Dedifferentiated amniotic fluid mesenchymal stem cell (primary cell): ENCODE measurements at regions not wholly inside any gene's neighbourhood (a gene's known extent, or its start where the extent isn't known, plus 50 kb on each side); places are given as distances from the start of the nearest gene placed in this dataset.

Source experiments
- DNase-seq: peaks from one replicate; pipeline ENCODE4 v3.0.0-alpha.2; 2016; ENCODE audit errors: extremely low spot score

DNA sequence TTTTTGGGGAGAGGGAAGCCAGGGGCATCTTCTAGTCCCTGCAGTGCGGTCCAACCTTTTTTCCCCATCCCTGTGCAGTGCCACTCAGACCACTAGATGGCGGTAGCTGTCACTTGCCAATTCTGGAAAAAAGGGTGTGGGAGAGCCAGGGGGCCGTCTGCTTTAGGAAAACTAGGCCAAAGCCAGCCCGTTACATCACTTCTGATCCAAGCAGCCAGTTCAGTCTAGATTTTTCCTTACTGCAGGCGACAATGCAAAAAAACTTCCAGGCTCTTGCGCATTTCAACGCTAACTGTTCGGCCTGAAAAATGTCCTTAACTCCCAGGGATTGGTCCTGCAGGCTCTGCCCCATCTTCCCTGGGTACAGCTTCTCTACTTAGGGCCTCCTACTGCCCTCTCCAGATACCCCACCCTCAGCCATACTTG is 69.2 kb upstream of the CES5A start:
- DNase-seq, result peak; percentile 80

DNA sequence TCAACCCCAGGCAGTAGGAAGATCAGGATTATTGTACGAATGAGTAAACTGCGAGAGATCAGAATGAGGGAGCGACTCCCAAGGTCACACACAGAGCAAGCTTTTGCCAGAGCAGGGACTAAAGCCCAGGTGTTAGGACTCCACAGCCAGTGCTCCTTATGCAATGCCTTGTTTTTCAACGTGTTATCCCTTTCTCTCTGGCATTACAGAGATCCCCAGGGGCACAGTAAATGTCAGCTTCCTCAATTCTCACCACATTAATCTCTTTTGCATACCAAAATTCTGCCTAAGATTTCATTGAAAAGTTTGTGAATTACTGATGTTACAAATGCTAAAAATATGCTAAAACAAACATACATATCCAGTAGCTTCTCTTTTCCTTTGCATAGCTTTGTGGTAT is 68.1 kb upstream of the CES5A start:
- DNase-seq, result no peak

DNA sequence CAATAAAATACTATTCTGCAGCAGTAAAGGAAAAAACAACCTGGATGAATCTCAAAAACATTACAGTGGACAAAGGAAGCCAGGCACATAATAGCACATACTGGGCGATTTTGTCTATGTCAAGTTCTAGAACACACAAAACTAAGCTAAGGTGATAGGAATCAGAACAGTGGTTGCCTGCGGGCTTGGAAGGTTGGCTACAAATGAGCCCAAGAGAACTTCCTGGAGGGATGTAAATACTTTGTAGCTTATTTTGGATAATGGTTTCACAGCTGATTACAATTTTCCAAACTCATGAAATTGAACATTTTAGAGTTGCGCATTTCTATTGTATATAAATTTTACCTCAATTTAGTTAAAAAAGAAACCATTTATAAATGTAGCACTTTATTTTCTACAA is 67.6 kb upstream of the CES5A start:
- DNase-seq, result no peak

DNA sequence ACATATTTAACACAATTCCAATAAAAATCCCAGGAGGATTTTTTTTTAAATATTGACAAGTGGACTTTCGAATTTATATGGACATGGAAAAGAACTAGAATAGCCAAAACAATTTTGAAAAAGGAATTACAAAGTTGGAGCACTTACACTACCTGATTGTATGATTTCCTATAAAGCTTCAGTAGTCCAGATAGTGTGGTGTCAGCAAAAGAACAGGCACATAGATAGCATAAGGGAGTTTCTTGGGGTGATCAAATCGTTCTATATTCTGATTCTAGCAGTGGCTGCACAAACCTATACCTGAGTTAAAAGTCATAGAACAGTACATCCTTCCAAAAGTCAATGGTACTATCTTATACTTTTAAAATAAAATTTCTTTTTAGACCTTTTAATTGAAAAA is 66.4 kb upstream of the CES5A start:
- DNase-seq, result no peak

DNA sequence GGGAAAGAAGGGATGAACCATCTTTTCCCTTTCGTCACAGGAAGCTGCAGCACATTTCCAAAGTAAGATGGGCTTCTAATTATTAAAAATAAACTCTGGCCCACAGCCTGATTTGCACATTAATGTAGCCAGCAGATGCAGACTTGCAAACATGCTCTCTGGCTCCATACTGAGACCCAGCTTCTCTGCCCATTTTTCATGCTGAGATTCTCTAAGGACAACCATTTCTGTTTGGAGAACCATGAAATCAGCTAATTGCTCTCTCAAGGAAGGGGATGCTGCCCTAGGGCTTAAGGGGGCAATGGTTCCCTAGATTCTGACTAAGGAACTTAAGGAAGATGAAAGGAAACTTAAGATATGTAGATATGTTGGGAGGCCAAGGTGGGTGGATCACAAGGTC is 63.0 kb upstream of the CES5A start:
- no peak for DNase-seq

DNA sequence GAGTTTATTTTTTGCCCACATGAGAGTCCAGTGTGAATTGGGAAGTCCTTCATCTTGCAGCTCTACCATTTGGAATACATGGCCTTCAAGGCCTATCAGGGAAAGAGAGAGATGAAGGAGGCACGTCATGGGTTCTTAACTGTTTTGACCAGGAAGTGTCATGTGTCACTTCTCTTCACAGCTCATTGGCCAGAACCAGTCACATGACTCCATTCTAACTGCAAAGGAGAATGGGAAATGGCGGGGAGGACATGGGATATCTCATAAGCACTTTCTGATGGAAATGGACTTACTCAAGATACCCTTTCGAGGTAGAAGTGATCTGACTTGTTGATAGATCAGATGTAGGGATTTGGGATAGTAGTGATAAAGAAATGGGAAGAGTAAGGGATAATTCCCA is 57.9 kb upstream of the CES5A start:
- DNase-seq, result no peak

DNA sequence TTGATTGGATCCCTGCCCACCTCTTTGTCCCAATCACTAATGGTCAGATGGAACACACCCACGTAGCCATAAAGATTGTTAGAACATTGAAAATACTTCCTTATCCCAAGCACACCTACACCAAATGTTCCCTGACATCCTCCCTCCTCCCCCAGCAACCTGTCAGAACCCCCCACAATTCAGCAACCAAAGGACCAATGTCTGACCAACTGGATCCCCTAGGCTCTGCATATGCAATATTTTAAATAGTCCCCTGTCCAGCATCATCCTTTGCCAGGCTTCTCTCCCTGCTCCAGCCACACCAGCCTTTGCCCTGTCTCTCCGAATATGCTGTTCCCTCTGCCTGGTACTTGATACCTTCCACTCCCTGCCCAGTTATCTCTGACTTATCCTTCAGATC is 54.9 kb upstream of the CES5A start:
- DNase-seq, result no peak

DNA sequence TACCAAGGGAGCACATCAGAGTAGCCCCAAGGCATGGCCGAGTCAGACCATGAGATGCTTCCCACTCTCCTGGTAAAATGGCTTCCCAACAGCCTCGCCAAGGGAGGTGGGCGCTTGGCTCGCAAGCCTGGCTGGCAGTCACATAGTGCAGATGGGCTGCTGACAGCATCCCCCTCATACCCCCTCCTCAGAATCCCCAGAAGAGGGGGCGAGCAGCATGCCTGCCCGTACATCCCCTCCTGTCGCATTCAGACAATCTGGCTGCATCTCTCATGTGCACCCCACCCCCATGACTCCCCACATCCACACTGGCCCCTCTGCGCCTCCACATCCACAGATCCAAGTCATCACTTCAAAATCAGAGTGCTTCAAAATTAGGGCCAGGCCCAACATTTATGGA is 54.0 kb upstream of the CES5A start:
- DNase-seq, result no peak

DNA sequence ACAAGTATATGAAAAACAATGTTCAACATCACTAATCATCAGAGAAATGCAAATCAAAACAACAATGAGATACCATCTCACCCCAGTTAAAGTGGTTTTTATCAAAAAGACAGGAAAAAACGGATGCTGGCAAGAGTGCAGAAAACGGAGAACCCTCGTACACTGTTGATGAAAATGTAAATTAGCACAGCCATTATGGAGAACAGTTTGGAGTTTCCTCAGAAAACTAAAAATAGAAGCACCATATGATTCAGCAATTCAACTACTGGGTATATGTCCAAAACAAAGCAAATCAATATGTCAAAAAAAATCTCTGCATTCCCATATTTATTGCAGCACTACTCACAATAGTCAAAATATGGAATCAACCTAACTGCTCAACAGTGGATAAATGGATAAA is 50.1 kb upstream of the CES5A start:
- no peak for DNase-seq
